Activated naive CD8-positive, alpha-beta T cell treated with anti-CD3 and anti-CD28 coated beads for 36 hours (primary cell): ENCODE measurements at regions not wholly inside any gene's neighbourhood (a gene's known extent, or its start where the extent isn't known, plus 50 kb on each side); places are given as distances from the start of the nearest gene placed in this dataset.
"Not testable (repeated sequence)": the region's sequence is repeated elsewhere in the genome, so short reads cannot be mapped to it uniquely, and the experiment has no call there.

Experiments
- DNase-seq: peaks from one replicate; pipeline ENCODE4 v3.0.0; 2021
- H3K27ac Mint-ChIP-seq: one replicate; pipeline ENCODE4 v1.8.0; 2022; ENCODE audit warnings: mild to moderate bottlenecking, moderate library complexity, mixed read lengths
- H3K27me3 Mint-ChIP-seq: one replicate; pipeline ENCODE4 v1.8.0; 2022; ENCODE audit warnings: mild to moderate bottlenecking, mixed read lengths
- H3K36me3 Mint-ChIP-seq: one replicate; pipeline ENCODE4 v1.8.0; 2021; ENCODE audit warnings: mild to moderate bottlenecking, mixed read lengths
- H3K4me1 Mint-ChIP-seq: one replicate; pipeline ENCODE4 v1.8.0; 2021; ENCODE audit warnings: mixed read lengths
- H3K4me3 Mint-ChIP-seq: one replicate; pipeline ENCODE4 v1.8.0; 2022; ENCODE audit warnings: mild to moderate bottlenecking, moderate library complexity, mixed read lengths
- H3K9me3 Mint-ChIP-seq: one replicate; pipeline ENCODE4 v1.8.0; 2022; ENCODE audit warnings: mixed read lengths

GRCh38 chr1:161454865-161455707, 50.2 kb upstream of the FCGR2A start:
- H3K4me1 Mint-ChIP-seq, H3K27ac Mint-ChIP-seq, H3K27me3 Mint-ChIP-seq, H3K4me3 Mint-ChIP-seq, H3K36me3 Mint-ChIP-seq, DNase-seq, H3K9me3 Mint-ChIP-seq: not testable (repeated sequence)

- not testable (repeated sequence) for H3K36me3 Mint-ChIP-seq, H3K4me3 Mint-ChIP-seq, H3K9me3 Mint-ChIP-seq, H3K27ac Mint-ChIP-seq, H3K4me1 Mint-ChIP-seq, H3K27me3 Mint-ChIP-seq
- DNase-seq, result peak; percentile 42
Observed at GRCh38 chr1:161453950-161454864, 51.0 kb upstream of the FCGR2A start.

- H3K4me3 Mint-ChIP-seq, H3K36me3 Mint-ChIP-seq, H3K4me1 Mint-ChIP-seq, H3K9me3 Mint-ChIP-seq, H3K27me3 Mint-ChIP-seq, DNase-seq, H3K27ac Mint-ChIP-seq: not testable (repeated sequence)
Observed at GRCh38 chr1:161451698-161452348, 53.4 kb upstream of the FCGR2A start.

- not testable (repeated sequence) for H3K9me3 Mint-ChIP-seq, DNase-seq, H3K27ac Mint-ChIP-seq, H3K36me3 Mint-ChIP-seq, H3K27me3 Mint-ChIP-seq, H3K4me3 Mint-ChIP-seq, H3K4me1 Mint-ChIP-seq
Observed at GRCh38 chr1:161447760-161448332, 57.4 kb upstream of the FCGR2A start.

GRCh38 chr1:161447040-161447759, 58.1 kb upstream of the FCGR2A start:
- H3K4me3 Mint-ChIP-seq, H3K27ac Mint-ChIP-seq, DNase-seq, H3K9me3 Mint-ChIP-seq, H3K36me3 Mint-ChIP-seq, H3K4me1 Mint-ChIP-seq: not testable (repeated sequence)
- H3K27me3 Mint-ChIP-seq, result peaks cover 13% of the 10 kb centered on the region

GRCh38 chr1:161444725-161445124, 60.5 kb upstream of the FCGR2A start:
- not testable (repeated sequence) for H3K36me3 Mint-ChIP-seq, H3K27ac Mint-ChIP-seq, H3K9me3 Mint-ChIP-seq, H3K4me3 Mint-ChIP-seq, DNase-seq, H3K4me1 Mint-ChIP-seq
- peaks cover 15% of the 10 kb centered on the region for H3K27me3 Mint-ChIP-seq

GRCh38 chr1:161444255-161444654, 61.0 kb upstream of the FCGR2A start:
- not testable (repeated sequence) for H3K27ac Mint-ChIP-seq, H3K9me3 Mint-ChIP-seq, H3K4me1 Mint-ChIP-seq, DNase-seq, H3K36me3 Mint-ChIP-seq, H3K4me3 Mint-ChIP-seq
- peaks cover 20% of the 10 kb centered on the region for H3K27me3 Mint-ChIP-seq

- no peaks in the 10 kb centered on the region for H3K36me3 Mint-ChIP-seq
- H3K4me3 Mint-ChIP-seq, result peak overlapping the region; percentile 84
- H3K27me3 Mint-ChIP-seq, result peaks cover 43% of the 10 kb centered on the region
- H3K27ac Mint-ChIP-seq, result peak overlapping the region; percentile 87
- H3K9me3 Mint-ChIP-seq, result peaks cover 1% of the 10 kb centered on the region
- peaks cover 7% of the 10 kb centered on the region for H3K4me1 Mint-ChIP-seq
- DNase-seq, result peak; percentile 84
Observed at GRCh38 chr1:161440312-161440894, 64.9 kb upstream of the FCGR2A start.

GRCh38 chr1:161439280-161440232, 65.7 kb upstream of the FCGR2A start:
- Mint-ChIP-seq H3K4me3 (peak overlapping the region; percentile 70), H3K27ac (peak overlapping the region; percentile 61), H3K36me3 (no peaks in the 10 kb centered on the region), H3K9me3 (peaks cover 1% of the 10 kb centered on the region), H3K27me3 (peaks cover 43% of the 10 kb centered on the region), H3K4me1 (peaks cover 7% of the 10 kb centered on the region)
- peak; percentile 48 for DNase-seq

- H3K36me3 Mint-ChIP-seq, DNase-seq, H3K4me1 Mint-ChIP-seq, H3K4me3 Mint-ChIP-seq, H3K9me3 Mint-ChIP-seq, H3K27ac Mint-ChIP-seq: not testable (repeated sequence)
- peaks cover 59% of the 10 kb centered on the region for H3K27me3 Mint-ChIP-seq
Observed at GRCh38 chr1:161433191-161433590, 65.5 kb upstream of the CFAP126 start.

GRCh38 chr1:161432091-161432490, 64.4 kb upstream of the CFAP126 start:
- H3K9me3 Mint-ChIP-seq, result no peaks in the 10 kb centered on the region
- H3K27me3 Mint-ChIP-seq, result peaks cover 59% of the 10 kb centered on the region
- no peaks in the 10 kb centered on the region for H3K36me3 Mint-ChIP-seq
- no peak overlapping the region for H3K4me3 Mint-ChIP-seq
- DNase-seq, result no peak
- no peak overlapping the region for H3K27ac Mint-ChIP-seq
- H3K4me1 Mint-ChIP-seq, result peaks cover 10% of the 10 kb centered on the region

- Mint-ChIP-seq H3K4me1 (peaks cover 13% of the 10 kb centered on the region), H3K36me3 (no peaks in the 10 kb centered on the region), H3K27ac (peak overlapping the region; percentile 73), H3K9me3 (no peaks in the 10 kb centered on the region), H3K4me3 (peak overlapping the region; percentile 57), H3K27me3 (peaks cover 64% of the 10 kb centered on the region)
- peak; percentile 37 for DNase-seq
Observed at GRCh38 chr1:161427733-161428516, 60.2 kb upstream of the CFAP126 start.

- DNase-seq, H3K27ac Mint-ChIP-seq, H3K9me3 Mint-ChIP-seq, H3K36me3 Mint-ChIP-seq, H3K4me3 Mint-ChIP-seq: not testable (repeated sequence)
- peaks cover 14% of the 10 kb centered on the region for H3K4me1 Mint-ChIP-seq
- H3K27me3 Mint-ChIP-seq, result peaks cover 27% of the 10 kb centered on the region
Observed at GRCh38 chr1:161422914-161423313, 55.2 kb upstream of the CFAP126 start.
